Esophagus muscularis mucosa (tissue), 4 donors: ENCODE measurements at regions not wholly inside any gene's neighbourhood (a gene's known extent, or its start where the extent isn't known, plus 50 kb on each side); places are given as distances from the start of the nearest gene placed in this dataset.

Experiments used
- EP300 ChIP-seq: sonication (generic); formaldehyde crosslinking; IDR thresholded peaks from one replicate; pipeline ENCODE4 v1.6.1; 2017; ENCODE audit warnings: antibody characterized with exemption
- POLR2A ChIP-seq: fragments of 450-650 bp; IDR thresholded peaks from one replicate; pipeline ENCODE4 v1.6.1; 2017; ENCODE audit warnings: antibody characterized with exemption, moderate library complexity, mild to moderate bottlenecking, low read depth
- POLR2AphosphoS5 ChIP-seq, 2 donors: sonication (generic); formaldehyde crosslinking; IDR thresholded peaks; one replicate each; pipeline ENCODE4 v1.6.1; 2017; ENCODE audit warnings: antibody characterized with exemption in 2 of 2
- TF ChIP-seq, protein P1 (sequence below), 3 experiments: fragments of 200-600 bp in 2 of 3; fragments of 450-650 bp in 1 of 3; sonication (generic) in 2 of 3; IDR thresholded peaks; one replicate each; pipeline ENCODE4 v1.5.1; 2017 to 2019; ENCODE audit warnings: antibody characterized with exemption in 3 of 3, mild to moderate bottlenecking in 2 of 3, moderate library complexity in 1 of 3

DNA sequence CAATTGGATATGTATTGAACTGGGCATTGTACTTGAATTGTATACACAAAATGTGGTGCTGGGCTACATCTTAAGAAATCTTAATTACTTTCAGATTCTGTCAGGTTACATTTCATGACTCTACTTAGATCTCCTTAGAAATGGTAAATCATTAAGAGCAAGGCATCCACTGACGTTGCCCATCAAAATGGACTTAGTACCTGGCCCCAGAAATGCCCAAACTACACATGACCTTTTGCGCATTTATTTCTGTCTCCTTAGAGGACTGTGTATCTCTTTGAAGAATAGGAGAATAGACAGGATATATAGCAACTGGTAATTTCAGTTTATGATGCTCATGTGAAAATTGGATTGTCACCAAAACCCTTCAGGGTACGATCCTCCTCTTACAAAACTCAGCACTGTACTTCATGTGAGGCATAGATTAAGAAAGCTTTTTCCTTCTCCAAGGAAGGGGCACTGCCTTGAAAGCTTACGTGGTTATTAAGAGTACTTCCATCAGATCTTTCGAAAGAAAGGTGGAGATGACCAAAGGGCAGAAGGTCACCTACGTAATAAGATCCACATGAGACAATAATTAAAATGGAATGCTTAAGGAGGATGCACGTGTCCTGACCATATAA, 61.4 kb upstream of the BMP2 start:
- TF ChIP-seq, protein P1, sequence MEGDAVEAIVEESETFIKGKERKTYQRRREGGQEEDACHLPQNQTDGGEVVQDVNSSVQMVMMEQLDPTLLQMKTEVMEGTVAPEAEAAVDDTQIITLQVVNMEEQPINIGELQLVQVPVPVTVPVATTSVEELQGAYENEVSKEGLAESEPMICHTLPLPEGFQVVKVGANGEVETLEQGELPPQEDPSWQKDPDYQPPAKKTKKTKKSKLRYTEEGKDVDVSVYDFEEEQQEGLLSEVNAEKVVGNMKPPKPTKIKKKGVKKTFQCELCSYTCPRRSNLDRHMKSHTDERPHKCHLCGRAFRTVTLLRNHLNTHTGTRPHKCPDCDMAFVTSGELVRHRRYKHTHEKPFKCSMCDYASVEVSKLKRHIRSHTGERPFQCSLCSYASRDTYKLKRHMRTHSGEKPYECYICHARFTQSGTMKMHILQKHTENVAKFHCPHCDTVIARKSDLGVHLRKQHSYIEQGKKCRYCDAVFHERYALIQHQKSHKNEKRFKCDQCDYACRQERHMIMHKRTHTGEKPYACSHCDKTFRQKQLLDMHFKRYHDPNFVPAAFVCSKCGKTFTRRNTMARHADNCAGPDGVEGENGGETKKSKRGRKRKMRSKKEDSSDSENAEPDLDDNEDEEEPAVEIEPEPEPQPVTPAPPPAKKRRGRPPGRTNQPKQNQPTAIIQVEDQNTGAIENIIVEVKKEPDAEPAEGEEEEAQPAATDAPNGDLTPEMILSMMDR (IDR thresholded peaks at IDR 0.05) = no peak
- no peak for TF ChIP-seq POLR2A
- no peak for TF ChIP-seq POLR2AphosphoS5 (IDR thresholded peaks at IDR 0.05)
- no peak for TF ChIP-seq EP300
